HG02642 (cell line): ENCODE measurements at regions not wholly inside any gene's neighbourhood (a gene's known extent, or its start where the extent isn't known, plus 50 kb on each side); places are given as distances from the start of the nearest gene placed in this dataset.
"Not testable (repeated sequence)": the region's sequence is repeated elsewhere in the genome, so short reads cannot be mapped to it uniquely, and the experiment has no call there.

Experiments used
- ATAC-seq: cut with Tn5 transposase; IDR thresholded peaks from one replicate; pipeline ENCODE4 v1.9.1; 2021; ENCODE audit warnings: mild to moderate bottlenecking; ENCODE audit not compliant: unreplicated experiment, poor library complexity

DNA sequence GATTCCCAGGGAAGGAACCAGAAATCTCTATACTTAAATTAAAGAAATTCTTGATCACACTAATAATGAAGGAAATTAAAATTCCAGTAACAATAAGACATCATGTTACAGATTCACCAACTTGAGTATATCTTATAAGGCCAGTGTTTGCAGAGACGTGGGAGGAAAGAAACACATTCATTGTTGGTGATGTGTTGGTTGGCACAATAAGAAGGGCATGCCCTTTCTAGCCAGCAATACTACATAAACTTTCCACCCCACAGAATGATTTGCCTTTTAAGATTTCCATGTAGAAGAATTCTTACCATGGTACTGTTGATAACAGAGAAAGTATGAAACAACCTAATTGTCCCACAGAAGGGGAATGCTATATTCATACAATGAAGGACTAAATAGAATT lies 581.5 kb downstream of the STIM2 start:
- no peak for ATAC-seq

DNA sequence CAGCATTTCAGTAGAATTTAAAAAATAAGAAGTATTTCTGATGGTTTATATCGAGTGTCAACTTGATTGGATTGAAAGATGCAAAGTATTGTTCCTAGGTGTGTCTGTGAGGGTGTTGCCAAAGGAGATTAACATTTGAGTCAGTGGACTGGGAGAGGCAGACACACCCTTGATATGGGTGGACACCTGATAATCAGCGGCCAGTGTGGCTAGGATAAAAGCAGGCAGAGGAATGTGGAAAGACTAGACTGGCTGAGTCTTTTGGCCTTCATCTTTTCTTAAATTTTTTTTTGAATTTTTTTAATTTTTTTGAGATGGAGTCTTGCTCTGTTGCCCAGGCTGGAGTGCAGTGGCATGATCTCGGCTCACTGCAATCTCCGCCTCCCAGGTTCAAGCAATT lies 582.0 kb downstream of the STIM2 start:
- not testable (repeated sequence) for ATAC-seq

DNA sequence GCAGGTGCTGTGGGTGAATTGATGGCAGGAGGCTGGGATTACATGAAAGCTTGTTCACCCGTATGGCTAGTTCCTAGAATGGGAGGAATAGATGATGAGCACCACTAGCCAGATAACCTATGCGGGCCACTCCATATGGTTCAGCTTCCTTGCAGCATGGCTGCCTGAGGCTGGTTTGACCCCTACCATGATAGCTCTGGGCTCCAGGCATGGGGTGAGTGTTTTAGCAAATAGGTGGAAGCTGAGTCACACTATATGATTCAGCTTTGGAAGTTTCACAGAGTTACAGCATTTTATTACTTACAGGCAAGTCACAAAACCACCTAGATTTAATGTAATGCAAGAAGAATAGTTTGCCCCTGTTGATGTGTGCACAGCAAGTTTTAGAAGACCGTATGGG lies 603.2 kb downstream of the STIM2 start:
- ATAC-seq: no peak

DNA sequence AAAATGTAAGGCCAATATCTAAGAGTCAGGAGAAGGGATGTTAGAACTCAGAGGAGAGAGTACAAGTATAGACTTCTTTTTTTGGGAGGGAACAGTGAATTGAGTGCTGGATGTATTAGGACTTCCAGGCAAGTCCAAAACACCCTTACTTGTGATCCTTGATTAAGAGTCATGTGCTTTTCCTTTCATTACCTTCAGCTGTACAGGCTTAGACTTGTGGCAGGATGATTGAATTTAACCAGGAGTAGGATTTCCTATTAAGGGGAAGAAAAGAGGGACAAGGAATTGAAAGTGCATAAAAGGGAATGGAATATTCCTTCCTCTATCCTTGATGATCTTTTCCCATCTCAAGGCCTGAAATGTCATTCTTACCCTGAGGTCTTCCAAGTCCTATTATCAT lies 606.7 kb downstream of the STIM2 start:
- ATAC-seq: no peak

DNA sequence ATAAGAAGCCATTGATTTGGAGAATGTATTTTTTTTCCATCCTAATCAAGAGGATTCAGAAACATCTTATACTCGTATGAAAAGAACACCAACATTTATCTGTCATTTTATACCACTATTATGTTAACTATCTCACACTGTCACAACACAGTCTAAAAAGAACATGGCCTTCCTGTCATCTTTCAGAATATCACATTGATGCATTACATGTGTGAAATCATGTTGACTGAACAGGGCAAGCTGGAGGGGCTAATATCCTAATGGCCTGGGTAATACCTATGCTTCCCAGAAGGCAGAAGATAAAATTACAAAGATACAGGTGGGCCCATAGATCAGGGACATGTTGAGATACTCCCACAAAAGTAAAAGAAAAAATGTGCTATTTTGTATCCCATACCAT lies 611.7 kb downstream of the STIM2 start:
- ATAC-seq: no peak

DNA sequence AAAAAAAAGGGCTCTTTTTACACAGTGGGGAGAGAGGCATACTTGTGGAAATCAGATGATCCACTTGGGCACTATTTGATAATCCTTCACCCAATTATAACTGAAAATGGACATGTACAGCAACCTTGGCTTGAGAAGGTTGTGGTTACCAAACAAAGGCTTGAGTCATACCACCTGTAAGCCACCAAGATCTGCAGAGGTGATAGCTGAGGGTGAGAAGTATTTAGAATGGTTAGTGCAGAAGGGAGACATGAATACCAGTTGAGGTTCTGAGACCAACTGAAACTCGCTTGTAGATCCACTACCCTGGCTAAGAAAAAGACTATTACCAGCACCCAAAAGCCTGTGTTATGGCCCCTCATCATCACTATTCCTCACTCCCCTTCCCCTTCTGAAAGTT lies 614.0 kb downstream of the STIM2 start:
- ATAC-seq: no peak

DNA sequence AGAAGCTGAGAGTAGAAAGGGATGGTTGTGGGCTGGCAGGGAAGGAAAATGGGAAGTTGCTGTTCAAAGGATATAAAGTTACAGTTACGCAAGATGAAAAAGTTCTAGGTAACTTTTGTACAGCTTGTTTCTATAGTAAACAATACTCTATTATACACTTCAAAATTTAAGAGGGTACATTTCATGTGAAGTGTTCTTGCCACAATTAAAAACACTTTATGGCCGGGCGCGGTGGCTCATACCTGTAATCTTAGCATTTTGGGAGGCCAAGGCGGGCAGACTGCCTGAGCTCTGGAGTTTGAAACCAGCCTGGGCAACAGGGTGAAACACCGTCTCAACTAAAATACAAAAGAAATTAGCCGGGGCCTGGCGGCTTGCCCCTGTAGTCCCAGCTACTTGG lies 623.6 kb downstream of the STIM2 start:
- ATAC-seq: no peak

DNA sequence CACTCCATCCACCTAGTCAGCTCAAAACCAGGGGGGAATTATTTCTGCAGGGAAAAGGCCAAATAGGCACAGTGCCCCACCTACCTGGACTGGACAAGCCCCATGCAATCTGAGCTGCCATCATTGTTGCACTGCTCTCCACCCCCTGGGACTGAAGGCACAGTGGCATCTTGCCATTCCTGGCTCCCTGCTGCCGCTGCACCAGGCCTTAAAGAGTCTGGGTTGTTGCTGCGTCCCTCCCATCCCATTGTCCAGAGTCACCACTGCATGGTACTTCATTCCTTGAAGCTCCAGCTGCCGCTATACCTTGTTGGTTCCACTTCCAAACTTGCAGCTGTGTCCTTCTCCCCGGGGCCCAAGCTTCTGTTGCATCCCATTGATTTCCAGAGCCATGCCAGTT lies 629.7 kb downstream of the STIM2 start:
- no peak for ATAC-seq

DNA sequence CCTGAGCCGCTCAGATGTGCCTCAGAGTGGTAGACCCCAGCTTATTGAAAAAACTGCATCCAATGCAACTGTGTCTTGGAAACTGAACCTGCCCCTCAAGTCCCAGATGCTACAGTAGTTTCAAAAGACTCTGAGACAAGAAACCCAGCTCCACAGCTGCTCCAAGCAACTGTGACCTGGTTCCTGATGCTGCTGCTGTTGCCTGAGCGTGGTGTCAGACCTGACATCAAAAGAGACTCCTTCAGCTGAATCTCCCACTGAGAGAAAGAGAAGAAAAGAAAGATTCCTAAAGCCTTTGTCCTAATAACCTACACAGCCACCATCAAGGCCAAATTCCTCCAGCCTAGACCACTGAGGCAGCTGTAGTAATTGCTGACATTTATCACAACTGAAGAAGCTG lies 630.1 kb downstream of the STIM2 start:
- no peak for ATAC-seq

DNA sequence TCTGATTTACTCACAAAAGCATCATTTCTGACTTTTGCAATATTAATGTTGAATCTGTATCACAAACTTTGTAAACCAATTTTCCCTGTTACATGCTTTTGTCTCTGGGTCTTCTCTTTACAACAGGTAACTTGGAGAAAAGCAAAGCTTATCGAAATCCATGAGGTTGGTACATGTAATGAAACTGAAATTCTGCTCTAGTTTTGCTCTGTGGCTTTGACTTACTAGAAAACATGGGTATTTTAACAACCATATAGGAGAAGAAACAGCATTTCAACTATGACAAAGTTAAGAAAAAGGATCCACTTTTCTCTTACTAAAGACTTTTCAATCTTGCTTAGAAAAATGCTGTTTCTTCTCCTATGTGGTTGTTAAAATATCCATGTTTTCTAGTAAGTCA lies 645.8 kb downstream of the STIM2 start:
- no peak for ATAC-seq

DNA sequence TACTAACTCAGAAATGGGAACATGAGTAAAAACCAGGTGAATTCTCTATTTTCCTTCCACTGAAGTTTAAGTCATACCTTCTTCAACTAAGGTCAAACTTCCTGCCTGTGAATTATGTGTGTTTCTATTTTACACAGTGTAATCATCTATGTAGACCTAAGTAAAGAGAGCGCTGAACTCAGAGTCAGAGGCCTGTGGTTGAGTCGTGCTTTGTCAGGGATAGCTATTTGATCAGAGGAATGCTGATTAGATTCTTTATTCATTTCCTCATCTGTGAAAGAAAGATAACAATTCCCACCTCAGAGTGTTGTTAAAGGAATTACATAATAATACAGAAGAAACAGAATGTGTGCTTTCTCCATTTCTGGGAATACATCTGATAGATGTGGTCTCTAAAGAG lies 654.1 kb downstream of the STIM2 start:
- ATAC-seq: no peak

DNA sequence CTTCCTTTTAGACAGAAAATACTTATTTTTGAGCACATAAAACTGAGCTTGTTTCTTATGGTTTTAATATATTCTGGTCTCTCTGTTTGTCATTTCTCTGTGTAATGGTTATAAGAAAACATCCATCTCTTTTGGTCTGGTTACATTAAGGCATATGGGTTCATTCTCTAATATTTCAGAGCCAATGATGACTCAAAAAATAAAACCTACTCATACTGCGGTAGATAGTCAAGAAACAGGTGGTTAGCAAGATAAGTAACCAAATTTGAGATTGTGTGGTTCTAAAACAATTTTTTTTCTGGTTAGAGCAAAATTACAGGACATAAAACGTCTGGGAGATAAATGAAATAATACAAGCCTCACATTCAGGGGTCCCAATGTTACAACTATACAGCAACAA lies 654.5 kb downstream of the STIM2 start:
- ATAC-seq: no peak

DNA sequence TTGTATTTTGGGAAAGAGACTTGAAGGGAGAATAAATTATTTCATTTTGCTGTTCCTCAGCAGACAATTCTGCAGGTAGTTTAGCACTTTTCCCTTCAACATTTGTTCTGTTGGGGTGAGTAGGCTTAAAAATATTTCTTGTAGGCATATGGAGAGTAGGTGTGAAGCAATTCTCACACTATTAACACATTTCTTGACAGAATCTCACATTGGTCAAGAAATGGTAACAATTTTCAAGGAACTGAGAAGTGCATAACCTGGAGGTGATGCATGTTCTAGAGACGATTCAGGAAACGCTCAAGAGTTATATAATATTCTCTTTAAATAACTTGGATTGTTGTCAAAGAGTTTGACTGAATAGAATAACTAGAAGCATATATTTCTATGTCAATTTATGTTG lies 658.2 kb downstream of the STIM2 start:
- no peak for ATAC-seq

DNA sequence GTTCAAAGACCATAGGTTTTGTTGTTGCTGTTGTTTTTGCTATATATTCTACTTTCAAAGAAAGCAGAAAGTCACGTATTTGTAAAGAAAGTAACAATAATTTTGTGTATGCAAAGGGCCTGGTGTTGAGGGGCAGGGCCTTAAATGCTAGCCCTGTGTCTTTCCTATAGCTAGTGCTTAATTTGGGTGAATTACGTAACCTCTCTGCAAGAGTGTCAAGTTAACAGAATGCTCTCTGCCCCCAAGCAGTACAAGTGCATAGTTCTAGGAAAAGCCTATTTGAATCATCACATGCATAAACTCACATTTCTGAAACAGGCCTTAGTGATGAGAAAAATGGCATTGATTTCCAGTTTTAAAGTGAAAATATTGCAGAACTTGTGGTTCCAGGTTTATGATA lies 663.6 kb downstream of the STIM2 start:
- ATAC-seq: no peak

DNA sequence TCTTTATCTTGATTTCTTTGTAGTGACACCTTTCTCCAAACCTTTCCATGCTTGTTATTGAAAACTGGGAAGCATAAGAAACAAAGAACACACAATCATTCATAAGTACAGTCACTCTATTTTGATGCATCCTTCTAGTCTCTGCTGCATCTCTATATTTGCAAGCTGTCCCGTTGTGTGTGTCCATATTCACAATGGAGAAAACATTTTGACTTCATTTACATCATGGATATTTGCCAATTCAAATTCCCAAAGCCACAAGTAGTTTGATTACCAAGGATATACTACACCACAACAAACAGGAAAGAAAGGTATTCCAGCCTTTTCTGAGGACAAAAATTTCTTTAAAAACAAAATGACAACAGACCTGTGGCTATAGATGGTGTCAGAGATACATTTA lies 673.8 kb downstream of the STIM2 start:
- no peak for ATAC-seq

DNA sequence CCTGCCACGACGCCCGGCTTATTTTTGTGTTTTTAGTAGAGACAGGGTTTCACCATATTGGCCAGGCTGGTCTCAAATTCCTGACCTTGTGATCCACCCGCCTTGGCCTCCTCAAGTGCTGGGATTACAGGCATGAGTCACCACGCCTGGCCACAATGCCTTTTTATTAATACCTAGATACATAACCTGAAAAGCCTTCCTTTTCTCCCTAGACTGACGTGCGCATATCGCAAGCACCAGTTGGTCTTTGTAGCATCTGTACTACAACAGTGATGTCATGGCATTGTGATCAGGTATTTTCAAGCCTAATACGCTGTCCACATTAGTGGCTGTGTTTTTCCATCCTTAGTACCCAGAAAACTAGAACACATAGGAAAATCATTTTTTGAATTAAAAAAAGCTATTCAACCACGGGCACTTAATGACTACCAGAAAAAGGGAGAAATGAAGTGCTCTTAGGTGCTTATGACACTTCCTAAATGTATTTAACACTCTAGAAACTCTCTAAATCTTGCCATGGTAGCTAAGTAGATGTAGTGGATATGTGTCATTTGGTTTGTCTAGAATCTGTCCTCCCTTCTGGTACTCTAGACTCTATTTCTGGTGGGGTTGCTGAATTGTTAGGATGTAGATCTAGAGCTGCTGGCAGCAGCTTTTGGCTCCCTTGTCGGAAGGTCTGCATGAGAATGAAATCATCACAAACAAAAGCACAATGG lies 707.8 kb downstream of the STIM2 start:
- ATAC-seq: no peak

DNA sequence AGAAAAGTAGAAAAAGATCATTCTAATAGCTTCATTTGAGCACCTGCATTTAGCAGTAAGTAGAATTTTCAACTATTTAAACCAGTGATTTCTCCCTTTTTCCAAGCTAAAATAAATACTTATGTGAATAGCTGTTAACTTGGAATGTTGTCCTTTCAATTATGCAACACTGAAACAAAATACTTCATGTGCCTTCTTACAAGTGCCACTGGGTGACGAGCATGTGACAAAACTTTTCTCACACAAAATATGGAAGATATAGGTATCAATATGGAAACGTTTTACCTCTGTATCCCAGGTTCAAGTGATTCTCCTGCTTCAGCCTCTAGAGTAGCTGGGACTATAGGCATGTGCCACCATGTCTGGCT lies 708.3 kb downstream of the STIM2 start:
- ATAC-seq: no peak

DNA sequence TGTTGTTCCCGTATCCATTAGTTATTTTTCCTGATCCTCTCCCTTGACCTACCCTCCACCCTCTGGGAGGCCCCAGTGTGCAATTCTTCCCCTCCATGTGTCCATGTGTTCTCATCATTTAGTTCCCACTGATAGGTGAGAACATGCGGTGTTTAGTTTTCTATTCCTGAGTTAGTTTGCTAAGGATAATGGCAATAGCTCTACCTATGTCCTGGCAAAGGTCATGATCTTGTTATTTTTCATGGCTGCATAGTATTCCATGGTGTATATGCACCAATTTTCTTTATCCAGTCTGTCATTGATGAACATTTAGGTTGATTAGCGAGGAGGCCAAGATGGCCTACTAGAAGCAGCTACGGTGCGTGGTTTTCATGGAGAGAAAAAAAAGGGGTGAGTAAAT lies 714.1 kb downstream of the STIM2 start:
- ATAC-seq: no peak

DNA sequence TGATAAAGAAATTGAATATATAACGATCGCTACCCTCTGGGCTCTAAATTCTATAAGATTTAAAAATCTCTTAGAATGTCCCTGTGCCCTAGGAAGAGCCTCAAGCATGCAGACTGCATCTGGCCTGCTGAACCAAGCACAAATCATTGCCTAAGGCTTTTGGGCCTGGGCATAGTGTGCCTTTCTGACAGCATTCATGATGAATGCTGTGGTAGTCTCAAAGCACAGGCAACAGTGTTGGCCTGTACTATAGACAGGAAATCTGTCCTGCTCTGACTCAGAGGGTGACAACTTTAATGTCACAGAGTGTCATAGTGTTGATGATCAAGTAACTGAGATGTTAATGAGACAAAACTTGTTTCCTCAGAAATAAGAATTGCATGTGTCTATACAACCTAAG lies 717.3 kb downstream of the STIM2 start:
- ATAC-seq: no peak

DNA sequence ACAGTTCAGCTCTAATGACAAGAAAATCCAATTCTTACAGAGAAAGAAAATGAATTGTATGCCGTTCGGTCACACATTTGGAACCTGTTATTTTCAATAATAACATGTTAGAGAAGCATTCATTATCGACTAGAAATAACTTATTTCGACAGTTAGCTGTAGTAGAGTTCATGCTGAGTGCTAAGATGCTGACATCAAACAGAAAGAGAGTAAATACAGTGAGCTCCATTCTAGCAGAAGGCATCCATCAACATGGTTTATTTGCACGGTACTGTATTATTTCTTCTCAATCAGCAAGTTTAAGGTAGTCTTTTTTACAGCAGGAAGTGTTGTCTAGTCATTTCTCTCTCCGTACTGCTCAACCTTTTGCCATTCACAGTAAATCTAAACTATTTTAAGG lies 732.1 kb downstream of the STIM2 start:
- no peak for ATAC-seq

DNA sequence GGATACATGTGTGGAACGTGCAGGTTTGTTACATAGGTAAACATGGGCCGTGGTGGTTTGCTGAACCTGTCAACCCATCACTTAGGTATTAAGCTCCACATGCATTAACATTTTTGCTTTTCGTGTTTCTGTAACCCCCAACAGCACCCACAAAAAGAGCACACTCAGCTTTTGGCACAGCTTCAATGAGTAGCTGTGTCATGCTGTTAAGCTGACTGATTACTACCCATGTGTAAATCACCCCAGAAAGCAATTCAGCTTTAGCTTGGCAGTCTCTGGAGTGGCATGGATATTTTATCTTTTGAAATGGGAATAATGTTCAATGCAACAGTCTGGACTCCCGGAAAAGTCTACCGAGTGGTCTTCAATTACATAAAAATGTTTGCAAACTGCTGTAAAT lies 734.3 kb downstream of the STIM2 start:
- no peak for ATAC-seq

DNA sequence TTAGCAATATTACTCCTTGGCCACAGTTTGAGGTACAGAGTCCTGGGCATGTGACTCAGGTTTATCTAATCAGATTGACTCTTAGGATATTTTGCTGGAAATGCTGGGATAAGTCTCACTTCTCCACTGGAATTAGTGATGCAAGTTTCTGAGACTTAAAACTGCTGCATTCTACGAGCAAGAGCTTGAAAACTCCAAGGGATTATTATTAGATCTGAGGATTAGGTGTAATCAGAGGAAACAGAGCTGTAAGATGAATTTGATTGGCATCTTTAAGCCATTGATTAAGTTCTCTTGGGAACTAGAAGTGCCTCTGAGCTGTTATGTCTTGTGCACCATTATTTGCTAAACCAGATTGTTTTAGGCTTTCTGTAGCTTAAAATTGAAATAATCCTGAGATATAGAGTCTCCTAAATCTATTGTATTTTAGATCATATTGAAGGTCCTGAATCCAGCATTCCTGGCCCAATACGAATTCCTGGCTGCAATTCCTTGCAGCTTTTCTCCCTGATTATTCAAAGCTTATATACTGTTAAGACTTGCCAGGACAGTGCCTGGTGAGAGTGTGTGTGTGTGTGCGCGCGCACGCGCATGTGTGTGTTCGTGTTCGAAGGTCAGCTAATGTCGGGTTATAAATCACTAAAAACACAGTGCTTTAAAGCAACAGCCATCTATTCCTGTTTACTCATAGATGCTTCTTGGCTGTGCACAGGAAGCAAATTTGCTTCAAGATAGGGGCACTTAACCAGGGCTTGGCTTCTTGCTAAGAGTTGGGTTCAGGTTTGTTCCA lies 735.1 kb downstream of the STIM2 start:
- ATAC-seq: no peak
